GM12874 (cell line): ENCODE measurements at regions not wholly inside any gene's neighbourhood (a gene's known extent, or its start where the extent isn't known, plus 50 kb on each side); places are given as distances from the start of the nearest gene placed in this dataset.

ENCODE experiments used
- CTCF ChIP-seq: IDR thresholded peaks from 2 replicates; pipeline ENCODE4 v1.5.1; 2011; ENCODE audit warnings: low read depth, mild to moderate bottlenecking, control low read depth, low read length, moderate library complexity; ENCODE audit not compliant: insufficient read depth

DNA sequence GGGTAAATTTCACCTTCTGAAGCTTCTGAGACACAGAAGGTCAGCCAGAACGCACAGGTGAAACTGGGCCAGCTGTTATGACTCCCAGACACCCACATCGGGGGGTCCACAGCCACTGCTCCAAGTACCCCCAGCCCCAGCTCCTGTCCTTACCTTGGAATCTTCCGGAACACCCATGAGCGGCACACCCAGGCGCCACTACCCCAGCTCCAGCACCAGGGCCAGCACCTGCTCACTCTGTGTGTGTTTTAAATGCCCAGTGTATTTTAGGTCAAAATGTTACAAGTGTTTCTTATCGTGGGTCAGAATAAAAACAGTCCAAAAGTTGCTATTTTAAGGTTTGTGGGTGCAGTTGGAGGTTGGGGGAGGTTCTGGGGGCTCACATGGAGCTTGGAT, 116.3 kb downstream of the RMI2 start:
- no peak for TF ChIP-seq CTCF

DNA sequence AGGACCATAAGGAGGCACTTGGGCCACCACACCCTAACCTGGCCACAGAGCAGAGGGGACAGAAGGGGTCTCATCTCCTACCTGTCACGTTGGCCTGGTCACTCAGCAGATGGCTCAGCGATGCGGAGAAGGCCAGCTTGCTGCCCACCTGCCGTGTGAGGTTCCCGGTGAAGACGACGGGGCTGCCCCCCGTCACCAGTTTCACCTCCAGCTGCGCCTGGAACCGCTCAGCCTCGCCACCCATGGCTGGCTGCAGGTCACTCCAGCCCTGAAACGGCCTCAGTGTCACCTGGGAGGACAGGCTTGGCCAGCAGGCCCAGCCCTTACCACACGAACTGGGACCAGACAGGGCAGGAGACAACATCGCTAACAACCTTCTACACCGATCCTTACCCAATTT, 116.8 kb downstream of the RMI2 start:
- TF ChIP-seq CTCF, result no peak

- TF ChIP-seq CTCF, result no peak
Observed at GRCh38 chr16:11462861-11463260, 117.6 kb downstream of the RMI2 start.

DNA sequence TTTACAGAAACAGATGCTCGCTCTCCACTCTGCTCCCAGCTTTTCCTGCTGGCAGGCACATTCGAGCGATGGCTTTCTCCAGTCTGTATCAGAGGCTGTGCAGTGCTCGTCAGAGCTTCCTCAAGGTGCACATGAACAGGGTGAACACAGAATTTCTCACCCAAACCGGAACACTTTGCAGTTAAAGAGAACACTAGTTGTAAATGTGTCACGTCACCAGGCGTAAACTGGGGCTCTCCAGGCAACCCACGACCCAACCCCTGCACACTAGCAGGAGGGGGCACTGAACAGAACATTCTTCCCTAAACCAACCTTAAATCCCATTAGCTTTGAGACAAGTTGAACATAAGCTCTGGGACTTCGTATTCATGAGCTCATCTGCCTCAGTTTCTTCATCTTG, 119.0 kb downstream of the RMI2 start:
- no peak for TF ChIP-seq CTCF

- no peak for TF ChIP-seq CTCF
Observed at GRCh38 chr16:11465675-11466074, 120.4 kb downstream of the RMI2 start.

DNA sequence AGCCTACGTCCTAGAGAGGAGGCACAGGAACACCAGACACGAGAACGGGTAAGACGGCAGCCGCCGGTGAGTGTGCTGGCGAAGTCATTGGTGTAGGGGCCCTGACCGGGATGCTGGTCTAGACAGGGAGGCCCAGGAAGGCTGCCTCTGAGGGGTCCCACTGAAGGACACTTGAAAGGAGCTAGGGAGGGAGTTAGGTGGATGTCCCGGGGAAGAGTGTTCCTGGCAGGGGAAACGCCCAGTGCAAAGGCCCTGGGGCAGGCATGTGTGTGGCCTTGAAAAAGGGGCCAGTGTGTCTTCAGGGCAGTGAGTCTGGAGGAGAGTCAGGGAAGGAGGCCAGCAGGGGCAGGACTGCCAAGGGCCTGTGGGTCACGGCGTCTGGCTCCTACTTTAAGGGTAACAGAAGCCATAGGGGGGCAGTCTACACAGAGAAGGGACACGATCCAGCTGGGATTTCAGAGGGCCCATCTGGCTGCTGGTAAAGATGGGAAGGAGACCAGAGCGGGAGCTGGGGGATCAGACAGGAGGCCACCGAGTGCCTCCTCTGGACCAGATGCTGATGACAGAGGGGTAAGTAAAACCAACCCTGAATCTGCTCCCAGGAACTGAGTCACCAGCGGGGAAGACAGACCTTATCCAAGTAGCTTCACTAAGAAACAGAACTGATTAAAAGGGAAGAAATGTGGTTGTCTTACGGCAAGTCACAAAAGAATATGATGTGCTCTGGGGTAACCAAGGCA, 115.9 kb downstream of the LITAF start:
- no peak for TF ChIP-seq CTCF

- TF ChIP-seq CTCF, result no peak
Observed at GRCh38 chr16:11471548-11471947, 115.2 kb downstream of the LITAF start.
